LNCAP (cell line): ENCODE measurements at regions not wholly inside any gene's neighbourhood (a gene's known extent, or its start where the extent isn't known, plus 50 kb on each side); places are given as distances from the start of the nearest gene placed in this dataset.

Experiments used
- CTCF ChIP-seq: fragments of 450-650 bp; IDR thresholded peaks from 2 replicates; pipeline ENCODE4 v1.5.1; 2017; ENCODE audit warnings: mild to moderate bottlenecking

- TF ChIP-seq CTCF = no peak
Measured at GRCh38 chr3:30232142-30232541, 374.3 kb upstream of the TGFBR2 start.

- TF ChIP-seq CTCF = no peak
Measured at GRCh38 chr3:30233913-30234646, 372.3 kb upstream of the TGFBR2 start.

GRCh38 chr3:30236011-30236410 is 370.4 kb upstream of the TGFBR2 start:
- no peak for TF ChIP-seq CTCF

GRCh38 chr3:30241721-30242120 is 364.7 kb upstream of the TGFBR2 start:
- TF ChIP-seq CTCF = no peak

- TF ChIP-seq CTCF = no peak
Measured at GRCh38 chr3:30245858-30246622, 360.4 kb upstream of the TGFBR2 start.

- TF ChIP-seq CTCF = no peak
Measured at GRCh38 chr3:30248423-30248822, 358.0 kb upstream of the TGFBR2 start.

GRCh38 chr3:30252474-30252873 is 353.9 kb upstream of the TGFBR2 start:
- no peak for TF ChIP-seq CTCF
